OCI-LY7 (cell line): ENCODE measurements at regions not wholly inside any gene's neighbourhood (a gene's known extent, or its start where the extent isn't known, plus 50 kb on each side); places are given as distances from the start of the nearest gene placed in this dataset.

Source experiments
- BruUV-seq: library from RNA; stranded (reverse); fragments of 400-500 nt; replicated peaks from 2 replicates; lab custom pipeline; 2021; lab: Mats Ljungman, UMichigan
- CTCF ChIA-PET: fragments of 300-600 bp; sonication (Branson Sonifier 250); formaldehyde crosslinking; loops from one replicate; lab custom pipeline; 2022; ENCODE audit warnings: antibody characterized with exemption; ENCODE audit not compliant: unreplicated experiment; lab: Charles Lee
- POLR2A ChIA-PET: fragments of 300-600 bp; sonication (Branson Sonifier 250); formaldehyde crosslinking; loops from one replicate; lab custom pipeline; 2022; ENCODE audit warnings: antibody characterized with exemption; lab: Charles Lee
- DNase-seq: peaks from one replicate; pipeline ENCODE4 v3.0.0-alpha.2; 2015; ENCODE audit warnings: low spot score
- H2AFZ ChIP-seq: fragments of 200-600 bp; sonication (generic), shearing (Covaris generic); 2 replicates; pipeline ENCODE4 v1.6.1; 2014; ENCODE audit warnings: mild to moderate bottlenecking, antibody characterized with exemption, low read length, moderate library complexity
- H3K27ac ChIP-seq: fragments of 200-600 bp; sonication (generic); 2 replicates; pipeline ENCODE4 v1.5.1; 2014; ENCODE audit warnings: mixed run types, low read depth, mild to moderate bottlenecking, moderate library complexity, low read length, inconsistent platforms; ENCODE audit not compliant: poor library complexity, severe bottlenecking
- H3K36me3 ChIP-seq: fragments of 200-600 bp; sonication (generic); 2 replicates; pipeline ENCODE4 v1.6.1; 2014; ENCODE audit warnings: mild to moderate bottlenecking, antibody characterized with exemption, low read length, moderate library complexity, mixed read lengths; ENCODE audit not compliant: insufficient read depth
- H3K4me1 ChIP-seq: fragments of 200-600 bp; sonication (generic); 2 replicates; pipeline ENCODE4 v1.5.1; 2014; ENCODE audit warnings: mild to moderate bottlenecking, low read length; ENCODE audit not compliant: insufficient read depth, poor library complexity, severe bottlenecking
- H3K4me2 ChIP-seq: fragments of 200-600 bp; sonication (generic); 2 replicates; pipeline ENCODE4 v1.6.1; 2014; ENCODE audit warnings: mild to moderate bottlenecking, low read length
- H3K4me3 ChIP-seq: fragments of 200-600 bp; sonication (generic); 2 replicates; pipeline ENCODE4 v1.5.1; 2014; ENCODE audit warnings: mild to moderate bottlenecking, low read depth, low read length; ENCODE audit not compliant: poor library complexity, severe bottlenecking
- H3K79me2 ChIP-seq: fragments of 200-600 bp; sonication (generic); 2 replicates; pipeline ENCODE4 v1.6.1; 2016; ENCODE audit warnings: low read depth, mild to moderate bottlenecking, low read length, moderate library complexity, mixed read lengths; ENCODE audit not compliant: insufficient read depth
- H3K9me2 ChIP-seq: fragments of 200-600 bp; sonication (generic); 2 replicates; pipeline ENCODE4 v1.6.1; 2016; ENCODE audit warnings: mild to moderate bottlenecking, low read length, mixed read lengths; ENCODE audit not compliant: insufficient read depth
- H3K9me3 ChIP-seq: fragments of 200-600 bp; sonication (generic); 2 replicates; pipeline ENCODE4 v1.6.1; 2014; ENCODE audit warnings: mild to moderate bottlenecking, mixed run types, low read length, mixed read lengths
- H4K20me1 ChIP-seq: fragments of 200-600 bp; sonication (generic); 2 replicates; pipeline ENCODE4 v1.6.1; 2014; ENCODE audit warnings: mild to moderate bottlenecking, antibody characterized with exemption, low read length, moderate library complexity, mixed read lengths; ENCODE audit not compliant: insufficient read depth
- CTCF ChIP-seq: fragments of 200-600 bp; sonication (generic); conservative IDR thresholded peaks from 2 replicates; pipeline ENCODE4 v1.5.1; 2014; ENCODE audit warnings: mild to moderate bottlenecking, antibody characterized with exemption, low read length, moderate library complexity, mixed read lengths
- EZH2phosphoT487 ChIP-seq: fragments of 200-600 bp; sonication (generic); IDR thresholded peaks from 2 replicates; pipeline ENCODE4 v1.6.1; 2018; ENCODE audit warnings: low read depth, borderline replicate concordance, mild to moderate bottlenecking, mixed run types, antibody characterized with exemption, low read length, moderate library complexity, mixed read lengths
- intact Hi-C: fragments of 100-400 bp; cut with micrococcal nuclease; formaldehyde crosslinking; loops from one replicate; pipeline ENCODE4 v1.10.0; 2022; ENCODE audit not compliant: unreplicated experiment

DNA sequence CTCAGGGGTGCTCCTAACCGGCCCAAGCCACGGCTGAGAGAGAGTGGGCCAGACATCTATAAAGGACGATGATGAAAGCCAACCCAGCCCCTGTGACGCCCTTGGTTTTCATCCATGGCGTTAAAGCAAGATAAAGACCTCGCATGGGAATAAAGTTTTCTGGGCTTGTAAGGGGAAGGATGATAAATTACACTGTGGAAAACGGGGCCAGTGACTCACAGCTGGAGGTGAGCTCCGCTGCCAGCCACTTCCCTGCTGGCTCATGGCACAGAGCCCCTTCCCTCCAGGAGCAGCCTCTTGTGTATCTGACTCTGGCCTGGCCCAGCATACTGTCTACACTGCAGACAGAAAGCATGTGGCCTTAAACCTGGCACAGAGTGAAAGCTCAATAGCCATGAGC, 503.2 kb upstream of the B3GAT1 start:
- H3K27ac ChIP-seq: no peak overlapping the region
- no peak overlapping the region for H3K4me3 ChIP-seq
- H4K20me1 ChIP-seq: no peaks in the 10 kb centered on the region
- TF ChIP-seq CTCF (no peak), EZH2phosphoT487 (no peak)
- BruUV-seq: no TSS peak
- H3K4me2 ChIP-seq: no peak overlapping the region
- H2AFZ ChIP-seq: no peak overlapping the region
- H3K79me2 ChIP-seq: no peaks in the 10 kb centered on the region
- POLR2A ChIA-PET: no interaction called here
- DNase-seq: no peak
- H3K9me3 ChIP-seq: no peaks in the 10 kb centered on the region
- no peaks in the 10 kb centered on the region for H3K36me3 ChIP-seq
- H3K9me2 ChIP-seq: no peaks in the 10 kb centered on the region
- H3K4me1 ChIP-seq: no peaks in the 10 kb centered on the region
- intact Hi-C loops: no loop called here
- CTCF ChIA-PET: no interaction called here

GRCh38 chr11:134913999-134914590, 502.1 kb upstream of the B3GAT1 start:
- Histone ChIP-seq H3K4me3 (no peak overlapping the region), H3K9me3 (no peaks in the 10 kb centered on the region), H3K27ac (no peak overlapping the region), H3K79me2 (no peaks in the 10 kb centered on the region), H3K4me1 (no peaks in the 10 kb centered on the region), H3K9me2 (no peaks in the 10 kb centered on the region), H3K4me2 (no peak overlapping the region), H4K20me1 (no peaks in the 10 kb centered on the region), H2AFZ (no peak overlapping the region), H3K36me3 (no peaks in the 10 kb centered on the region)
- no peak for TF ChIP-seq CTCF
- CTCF ChIA-PET: no interaction called here
- intact Hi-C loops: no loop called here
- POLR2A ChIA-PET: no interaction called here
- DNase-seq: no peak
- no TSS peak for BruUV-seq

DNA sequence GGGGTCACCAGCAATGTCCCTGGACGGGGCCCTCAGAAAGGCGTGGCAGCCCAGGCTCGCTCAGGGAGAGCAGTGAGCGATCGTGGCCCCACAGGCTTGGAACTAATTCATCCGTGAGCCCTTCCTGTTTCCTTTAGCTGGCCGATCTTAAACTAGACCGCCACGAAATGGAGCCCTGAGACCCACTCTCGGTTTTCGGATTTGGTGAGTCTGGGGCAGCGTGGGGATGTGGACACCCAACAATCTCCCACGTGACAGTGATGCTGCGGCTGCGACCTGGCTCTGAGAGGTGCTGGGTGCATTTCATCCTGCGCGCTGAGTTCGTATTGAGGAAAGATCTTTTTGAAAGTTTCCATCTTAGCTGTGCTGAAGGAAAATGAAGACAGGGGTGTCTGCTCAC, 501.3 kb upstream of the B3GAT1 start:
- Histone ChIP-seq H3K9me3 (no peaks in the 10 kb centered on the region), H3K9me2 (no peaks in the 10 kb centered on the region), H2AFZ (no peak overlapping the region), H3K4me2 (no peak overlapping the region), H4K20me1 (no peaks in the 10 kb centered on the region), H3K27ac (no peak overlapping the region), H3K4me1 (no peaks in the 10 kb centered on the region), H3K4me3 (no peak overlapping the region), H3K36me3 (no peaks in the 10 kb centered on the region), H3K79me2 (no peaks in the 10 kb centered on the region)
- TF ChIP-seq CTCF (no peak), EZH2phosphoT487 (no peak)
- BruUV-seq: no TSS peak
- POLR2A ChIA-PET: no interaction called here
- intact Hi-C loops: no loop called here
- no peak for DNase-seq
- CTCF ChIA-PET: no interaction called here
